Adrenal gland (tissue), 9 donors: ENCODE measurements at regions not wholly inside any gene's neighbourhood (a gene's known extent, or its start where the extent isn't known, plus 50 kb on each side); places are given as distances from the start of the nearest gene placed in this dataset.

ENCODE experiments used
- DNase-seq, 7 donors: peaks; one replicate each; pipeline ENCODE4 v3.0.0-alpha.2; 2019 to 2020
- H3K27ac ChIP-seq, 5 donors: fragments of 200-600 bp; sonication (generic) in 4 of 5; 1 replicate in 3 of 5; 2 replicates in 2 of 5; pipeline versions ENCODE4 v1.5.1 to v1.8.0; 2016 to 2020; ENCODE audit warnings: mild to moderate bottlenecking in 1 of 5
- H3K27me3 ChIP-seq: fragments of 200-600 bp; 2 replicates; pipeline ENCODE4 v1.8.0; 2021
- H3K36me3 ChIP-seq, 2 donors: fragments of 200-600 bp; replicated peaks in 1 of 2; 1 replicate in 1 of 2; 2 replicates in 1 of 2; pipeline versions ENCODE4 v1.5.1 to v1.8.0; 2018 to 2022
- H3K4me1 ChIP-seq, 2 donors: fragments of 200-600 bp; replicated peaks in 1 of 2; 1 replicate in 1 of 2; 2 replicates in 1 of 2; pipeline versions ENCODE4 v1.5.1 to v1.8.0; 2018 to 2021
- H3K4me3 ChIP-seq, 4 donors: fragments of 200-600 bp; sonication (generic) in 3 of 4; one replicate each; pipeline ENCODE4 v1.5.1; 2016 to 2018
- H3K9me3 ChIP-seq, 3 donors: fragments of 200-600 bp; sonication (generic) in 1 of 3; replicated peaks in 1 of 3; 1 replicate in 2 of 3; 2 replicates in 1 of 3; pipeline versions ENCODE4 v1.5.1 to v1.8.0; 2016 to 2021
- POLR2A ChIP-seq, 2 donors: fragments of 450-650 bp; IDR thresholded peaks; one replicate each; pipeline ENCODE4 v1.6.1; 2017; ENCODE audit warnings: antibody characterized with exemption in 2 of 2, mild to moderate bottlenecking in 2 of 2, moderate library complexity in 1 of 2
- WGBS, 4 donors: extraction: QIAGEN DNeasy Blood & Tissue Kit in 2 of 4; methylation state at CpG; one replicate each; pipeline versions ENCODE4 v1.1.5 to v1.1.7; 2013 to 2017; 5-methylcytosine and 5-hydroxymethylcytosine counted together
- intact Hi-C, 2 donors: fragments of 100-400 bp; cut with DNase I; formaldehyde crosslinking; loops; one replicate each; pipeline versions ENCODE4 v1.14.1 to v1.15.0; 2022 to 2023
- TF ChIP-seq, protein P1 (sequence below), 6 experiments: fragments of 450-650 bp in 4 of 6; fragments of 200-600 bp in 2 of 6; sonication (generic) in 1 of 6; IDR thresholded peaks; 1 replicate in 5 of 6; 2 replicates in 1 of 6; pipeline versions ENCODE4 v1.5.1 to v1.8.0; 2016 to 2021; ENCODE audit warnings: antibody characterized with exemption in 6 of 6, mild to moderate bottlenecking in 2 of 6, moderate library complexity in 1 of 6
- donor health status: healthy with polysubstance abuse.
- donor health status: Bipolar disorder and iron deficiency.
- donor health status: DM: yes; HTN: yes; CAD: no.
- donor health status: DM: no; HTN: no; CAD: no.
- donor health status: DM: no; HTN: no; CAD: no.

GRCh38 chr15:31268911-31269784, 57.5 kb upstream of the KLF13 start:
- Histone ChIP-seq H3K4me1 (peaks cover 6 to 32% of the 10 kb centered on the region in 2 donors), H3K36me3 (no peaks in the 10 kb centered on the region), H3K4me3 (no peak overlapping the region), H3K9me3 (no peaks in the 10 kb centered on the region), H3K27ac (no peak overlapping the region), H3K27me3 (no peaks in the 10 kb centered on the region)
- intact Hi-C loops, result no loop called here
- peak in 5 of 7 donors; percentile 3 to 36 (median 6) for DNase-seq
- 78 to 92% (median 87%) methylated on average over 6 to 11 of the region's 11 CpGs for WGBS, 4 donors
- TF ChIP-seq, protein P1, sequence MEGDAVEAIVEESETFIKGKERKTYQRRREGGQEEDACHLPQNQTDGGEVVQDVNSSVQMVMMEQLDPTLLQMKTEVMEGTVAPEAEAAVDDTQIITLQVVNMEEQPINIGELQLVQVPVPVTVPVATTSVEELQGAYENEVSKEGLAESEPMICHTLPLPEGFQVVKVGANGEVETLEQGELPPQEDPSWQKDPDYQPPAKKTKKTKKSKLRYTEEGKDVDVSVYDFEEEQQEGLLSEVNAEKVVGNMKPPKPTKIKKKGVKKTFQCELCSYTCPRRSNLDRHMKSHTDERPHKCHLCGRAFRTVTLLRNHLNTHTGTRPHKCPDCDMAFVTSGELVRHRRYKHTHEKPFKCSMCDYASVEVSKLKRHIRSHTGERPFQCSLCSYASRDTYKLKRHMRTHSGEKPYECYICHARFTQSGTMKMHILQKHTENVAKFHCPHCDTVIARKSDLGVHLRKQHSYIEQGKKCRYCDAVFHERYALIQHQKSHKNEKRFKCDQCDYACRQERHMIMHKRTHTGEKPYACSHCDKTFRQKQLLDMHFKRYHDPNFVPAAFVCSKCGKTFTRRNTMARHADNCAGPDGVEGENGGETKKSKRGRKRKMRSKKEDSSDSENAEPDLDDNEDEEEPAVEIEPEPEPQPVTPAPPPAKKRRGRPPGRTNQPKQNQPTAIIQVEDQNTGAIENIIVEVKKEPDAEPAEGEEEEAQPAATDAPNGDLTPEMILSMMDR (IDR thresholded peaks at IDR 0.05), result no peak
- TF ChIP-seq POLR2A (IDR thresholded peaks at IDR 0.05), result no peak

- intact Hi-C loops, result no loop called here
- peaks cover 0 to 25% of the 10 kb centered on the region in 2 donors for H3K4me1 ChIP-seq
- TF ChIP-seq, protein P1 (IDR thresholded peaks at IDR 0.05), result no peak
- TF ChIP-seq POLR2A (IDR thresholded peaks at IDR 0.05), result no peak
- DNase-seq, result peak in 4 of 7 donors; percentile 1 to 7 (median 4)
- no peak overlapping the region for H3K4me3 ChIP-seq
- no peak overlapping the region for H3K27ac ChIP-seq
- no peaks in the 10 kb centered on the region for H3K9me3 ChIP-seq
- no peaks in the 10 kb centered on the region for H3K36me3 ChIP-seq
- no peaks in the 10 kb centered on the region for H3K27me3 ChIP-seq
- WGBS, 4 donors, result 84 to 95% (median 92%) methylated on average over 5 of the region's 5 CpGs
These were observed 56.6 kb upstream of the KLF13 start for GRCh38 chr15:31269816-31270575.

DNA sequence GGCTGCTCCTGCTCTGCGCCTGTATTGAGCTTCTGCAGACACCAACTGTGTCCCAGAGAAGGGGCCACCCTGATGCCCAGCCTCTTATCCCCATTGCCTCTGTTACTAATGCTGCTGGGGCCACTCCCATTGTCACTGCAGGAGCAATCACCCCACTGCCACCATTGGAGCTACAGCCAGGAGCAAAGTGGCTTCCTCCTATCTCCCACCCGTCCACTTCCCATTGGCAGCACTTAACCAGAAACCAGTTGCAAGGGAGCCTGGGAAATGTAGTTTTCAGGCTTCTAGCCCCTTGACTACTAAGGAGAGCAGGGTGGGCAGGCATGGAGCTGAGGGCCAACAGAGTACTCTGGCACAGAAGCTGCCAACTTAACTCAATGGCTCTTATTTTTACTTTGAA, 55.9 kb upstream of the KLF13 start:
- H3K27me3 ChIP-seq, result no peaks in the 10 kb centered on the region
- H3K36me3 ChIP-seq, result no peaks in the 10 kb centered on the region
- peaks cover 0 to 18% of the 10 kb centered on the region in 2 donors for H3K4me1 ChIP-seq
- intact Hi-C loops, result no loop called here
- H3K4me3 ChIP-seq, result no peak overlapping the region
- H3K27ac ChIP-seq, result no peak overlapping the region
- DNase-seq, result peak in 5 of 7 donors; percentile 5 to 41 (median 11)
- TF ChIP-seq POLR2A (IDR thresholded peaks at IDR 0.05), result no peak
- TF ChIP-seq, protein P1 (IDR thresholded peaks at IDR 0.05), result no peak
- 78 to 81% (median 78%) methylated on average over 2 of the region's 2 CpGs for WGBS, 4 donors
- no peaks in the 10 kb centered on the region for H3K9me3 ChIP-seq

DNA sequence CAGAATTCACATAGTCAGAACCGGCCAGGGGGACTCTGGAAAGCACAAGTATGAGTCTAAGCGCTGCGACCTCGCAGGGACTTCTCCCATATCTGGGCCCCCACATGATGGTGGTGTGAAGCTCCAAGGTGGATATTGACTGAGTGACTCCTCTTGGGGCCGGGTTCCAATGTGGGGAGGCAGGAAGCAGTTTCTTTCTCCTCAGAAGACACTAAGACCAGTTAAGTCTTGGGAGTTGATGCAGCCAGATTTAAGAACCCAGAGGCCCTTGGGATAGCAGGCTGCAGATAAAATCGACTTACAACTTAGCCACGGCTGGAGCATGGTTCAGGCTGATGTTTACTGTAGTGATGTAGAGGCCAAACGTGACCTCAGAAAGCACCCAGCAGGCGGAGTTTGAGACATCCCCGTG, 55.4 kb upstream of the KLF13 start:
- WGBS, 4 donors, result 82 to 88% (median 86%) methylated on average over 10 of the region's 10 CpGs
- peak in 5 of 7 donors; percentile 3 to 39 (median 7) for DNase-seq

More for the DNA sequence above, 55.4 kb upstream of the KLF13 start:
- no peak overlapping the region for H3K4me3 ChIP-seq
- H3K4me1 ChIP-seq, result peaks cover 0 to 14% of the 10 kb centered on the region in 2 donors
- no peak for TF ChIP-seq POLR2A (IDR thresholded peaks at IDR 0.05)
- TF ChIP-seq, protein P1 (IDR thresholded peaks at IDR 0.05), result no peak
- intact Hi-C loops, result no loop called here
- H3K36me3 ChIP-seq, result no peaks in the 10 kb centered on the region
- no peaks in the 10 kb centered on the region for H3K27me3 ChIP-seq
- H3K27ac ChIP-seq, result no peak overlapping the region
- H3K9me3 ChIP-seq, result no peaks in the 10 kb centered on the region
